ENCODE measurements at regions not wholly inside any gene's neighbourhood (a gene's known extent, or its start where the extent isn't known, plus 50 kb on each side); places are given as distances from the start of the nearest gene placed in this dataset.

GRCh38 chr11:112321501-112322172 is 61.0 kb upstream of the PLET1 start:
- TF ChIP-seq SUZ12 (IDR thresholded peaks at IDR 0.05; ENCODE audit: low read depth, low read length) (no peak), ZNF792 (CRISPR knock-in tag; IDR thresholded peaks at IDR 0.05) (no peak), ZNF644 (CRISPR knock-in tag; IDR thresholded peaks at IDR 0.05; ENCODE audit: low read depth) (no peak), SIN3A (IDR thresholded peaks at IDR 0.05; ENCODE audit: borderline replicate concordance, low read depth, low read length) (no peak), SRF (IDR thresholded peaks at IDR 0.05; ENCODE audit: low read depth, low read length) (no peak), MXD4 (CRISPR knock-in tag; IDR thresholded peaks at IDR 0.05) (no peak), IRF2 (CRISPR knock-in tag; IDR thresholded peaks at IDR 0.05) (no peak), CEBPG (CRISPR knock-in tag; IDR thresholded peaks at IDR 0.05) (peak; percentile 28; the same call in 1 of the 2 replicates)
- TF ChIP-seq, protein P1, sequence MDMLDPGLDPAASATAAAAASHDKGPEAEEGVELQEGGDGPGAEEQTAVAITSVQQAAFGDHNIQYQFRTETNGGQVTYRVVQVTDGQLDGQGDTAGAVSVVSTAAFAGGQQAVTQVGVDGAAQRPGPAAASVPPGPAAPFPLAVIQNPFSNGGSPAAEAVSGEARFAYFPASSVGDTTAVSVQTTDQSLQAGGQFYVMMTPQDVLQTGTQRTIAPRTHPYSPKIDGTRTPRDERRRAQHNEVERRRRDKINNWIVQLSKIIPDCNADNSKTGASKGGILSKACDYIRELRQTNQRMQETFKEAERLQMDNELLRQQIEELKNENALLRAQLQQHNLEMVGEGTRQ (IDR thresholded peaks at IDR 0.05; ENCODE audit: low read depth, low read length), result no peak
- TF ChIP-seq, protein P1 (CRISPR knock-in tag; IDR thresholded peaks at IDR 0.05; ENCODE audit: borderline replicate concordance), result no peak
- TF ChIP-seq, protein P2, sequence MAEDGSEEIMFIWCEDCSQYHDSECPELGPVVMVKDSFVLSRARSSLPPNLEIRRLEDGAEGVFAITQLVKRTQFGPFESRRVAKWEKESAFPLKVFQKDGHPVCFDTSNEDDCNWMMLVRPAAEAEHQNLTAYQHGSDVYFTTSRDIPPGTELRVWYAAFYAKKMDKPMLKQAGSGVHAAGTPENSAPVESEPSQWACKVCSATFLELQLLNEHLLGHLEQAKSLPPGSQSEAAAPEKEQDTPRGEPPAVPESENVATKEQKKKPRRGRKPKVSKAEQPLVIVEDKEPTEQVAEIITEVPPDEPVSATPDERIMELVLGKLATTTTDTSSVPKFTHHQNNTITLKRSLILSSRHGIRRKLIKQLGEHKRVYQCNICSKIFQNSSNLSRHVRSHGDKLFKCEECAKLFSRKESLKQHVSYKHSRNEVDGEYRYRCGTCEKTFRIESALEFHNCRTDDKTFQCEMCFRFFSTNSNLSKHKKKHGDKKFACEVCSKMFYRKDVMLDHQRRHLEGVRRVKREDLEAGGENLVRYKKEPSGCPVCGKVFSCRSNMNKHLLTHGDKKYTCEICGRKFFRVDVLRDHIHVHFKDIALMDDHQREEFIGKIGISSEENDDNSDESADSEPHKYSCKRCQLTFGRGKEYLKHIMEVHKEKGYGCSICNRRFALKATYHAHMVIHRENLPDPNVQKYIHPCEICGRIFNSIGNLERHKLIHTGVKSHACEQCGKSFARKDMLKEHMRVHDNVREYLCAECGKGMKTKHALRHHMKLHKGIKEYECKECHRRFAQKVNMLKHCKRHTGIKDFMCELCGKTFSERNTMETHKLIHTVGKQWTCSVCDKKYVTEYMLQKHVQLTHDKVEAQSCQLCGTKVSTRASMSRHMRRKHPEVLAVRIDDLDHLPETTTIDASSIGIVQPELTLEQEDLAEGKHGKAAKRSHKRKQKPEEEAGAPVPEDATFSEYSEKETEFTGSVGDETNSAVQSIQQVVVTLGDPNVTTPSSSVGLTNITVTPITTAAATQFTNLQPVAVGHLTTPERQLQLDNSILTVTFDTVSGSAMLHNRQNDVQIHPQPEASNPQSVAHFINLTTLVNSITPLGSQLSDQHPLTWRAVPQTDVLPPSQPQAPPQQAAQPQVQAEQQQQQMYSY (CRISPR knock-in tag; IDR thresholded peaks at IDR 0.05), result no peak
- TF ChIP-seq, protein P3, sequence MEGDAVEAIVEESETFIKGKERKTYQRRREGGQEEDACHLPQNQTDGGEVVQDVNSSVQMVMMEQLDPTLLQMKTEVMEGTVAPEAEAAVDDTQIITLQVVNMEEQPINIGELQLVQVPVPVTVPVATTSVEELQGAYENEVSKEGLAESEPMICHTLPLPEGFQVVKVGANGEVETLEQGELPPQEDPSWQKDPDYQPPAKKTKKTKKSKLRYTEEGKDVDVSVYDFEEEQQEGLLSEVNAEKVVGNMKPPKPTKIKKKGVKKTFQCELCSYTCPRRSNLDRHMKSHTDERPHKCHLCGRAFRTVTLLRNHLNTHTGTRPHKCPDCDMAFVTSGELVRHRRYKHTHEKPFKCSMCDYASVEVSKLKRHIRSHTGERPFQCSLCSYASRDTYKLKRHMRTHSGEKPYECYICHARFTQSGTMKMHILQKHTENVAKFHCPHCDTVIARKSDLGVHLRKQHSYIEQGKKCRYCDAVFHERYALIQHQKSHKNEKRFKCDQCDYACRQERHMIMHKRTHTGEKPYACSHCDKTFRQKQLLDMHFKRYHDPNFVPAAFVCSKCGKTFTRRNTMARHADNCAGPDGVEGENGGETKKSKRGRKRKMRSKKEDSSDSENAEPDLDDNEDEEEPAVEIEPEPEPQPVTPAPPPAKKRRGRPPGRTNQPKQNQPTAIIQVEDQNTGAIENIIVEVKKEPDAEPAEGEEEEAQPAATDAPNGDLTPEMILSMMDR (CRISPR knock-in tag; IDR thresholded peaks at IDR 0.05), result no peak

Data from HepG2 (cell line).